NCI-H146 (cell line): ENCODE measurements at regions not wholly inside any gene's neighbourhood (a gene's known extent, or its start where the extent isn't known, plus 50 kb on each side); places are given as distances from the start of the nearest gene placed in this dataset.

ENCODE experiments used
- DNase-seq: peaks from one replicate; lab custom pipeline; 2025; lab: John Stamatoyannopoulos, UW

DNA sequence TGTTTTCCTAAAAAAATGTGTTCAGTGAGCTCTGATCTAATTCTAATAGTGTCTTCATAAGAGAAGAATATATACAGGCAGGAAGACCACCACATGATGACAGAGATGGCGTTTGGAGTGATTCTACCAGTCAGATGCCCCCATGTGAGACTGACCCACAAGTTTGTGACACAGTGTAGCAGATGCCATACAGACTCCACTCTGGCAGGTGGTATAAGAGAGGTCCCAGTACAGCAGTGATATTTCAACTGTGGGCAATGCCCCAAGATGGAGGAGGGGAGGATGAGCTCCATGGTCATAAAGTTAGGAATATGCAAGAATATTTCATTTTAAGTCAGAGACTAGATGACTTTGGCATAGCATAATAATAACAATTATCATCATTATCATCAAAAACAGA is 1022.6 kb downstream of the KCNMA1 start:
- no peak for DNase-seq
